ENCODE measurements at regions not wholly inside any gene's neighbourhood (a gene's known extent, or its start where the extent isn't known, plus 50 kb on each side); places are given as distances from the start of the nearest gene placed in this dataset.
A peak's percentile ranks its signal among the peaks of the same experiment; 100 is the strongest.

GRCh38 chr5:102138243-102138653 lies 157.8 kb downstream of the SLCO4C1 start:
- H3K4me3 ChIP-seq (replicated peaks in 1 of 3; ENCODE audit: insufficient read depth in 1 of 3, low read depth in 2 of 3, low read length in 3 of 3): peak overlapping the region; percentile 21 to 31 (median 24); a peak in 3 of 6 replicates
- POLR2A ChIA-PET: interaction anchor here (0.7 to 1.3 kb wide), 2 partner anchors 38 to 454 kb away, joined by 3 to 8 read pairs; no protein-coding TSS in a partner anchor
- in situ Hi-C loops (cut with HindIII; ENCODE audit: extremely low pct_ligation_motif_present, low pct_unique_long_range_greater_than_20kb): no loop called here
- no peak for TF ChIP-seq EEA1 (CRISPR knock-in tag; IDR thresholded peaks at IDR 0.05; ENCODE audit: borderline replicate concordance)
- TF ChIP-seq ZBTB44 (CRISPR knock-in tag; IDR thresholded peaks at IDR 0.05): no peak
- TF ChIP-seq ZFP36L1 (CRISPR knock-in tag; IDR thresholded peaks at IDR 0.05): no peak
- no peak for TF ChIP-seq SRSF9 (IDR thresholded peaks at IDR 0.05; ENCODE audit: borderline replicate concordance, insufficient read depth, low read depth, low read length, poor library complexity, severe bottlenecking)
- no peak for TF ChIP-seq ZNF318 (CRISPR knock-in tag; IDR thresholded peaks at IDR 0.05)
- TF ChIP-seq ZNF644 (CRISPR knock-in tag; IDR thresholded peaks at IDR 0.05; ENCODE audit: low read depth): peak; percentile 98
- no peak for TF ChIP-seq SNAPC5 (CRISPR knock-in tag; IDR thresholded peaks at IDR 0.05; ENCODE audit: borderline replicate concordance)
- TF ChIP-seq SETDB1 (CRISPR knock-in tag; IDR thresholded peaks at IDR 0.05; ENCODE audit: borderline replicate concordance): no peak
- no peak for TF ChIP-seq BRF2 (CRISPR knock-in tag; IDR thresholded peaks at IDR 0.05)
- no peak for TF ChIP-seq ZBTB49 (CRISPR knock-in tag; IDR thresholded peaks at IDR 0.05; ENCODE audit: borderline replicate concordance)

More at GRCh38 chr5:102138243-102138653, 157.8 kb downstream of the SLCO4C1 start:
- H3K4me2 ChIP-seq (ENCODE audit: low read depth, low read length): peak overlapping the region; percentile 57
- DNase-seq (ENCODE audit: low spot score): peak; percentile 94
- H3K27me3 ChIP-seq (ENCODE audit: control insufficient read depth in 1 of 2, insufficient read depth in 2 of 2, low read length in 2 of 2): no peaks in the 10 kb centered on the region
- no peaks in the 10 kb centered on the region for H3K9me3 ChIP-seq (ENCODE audit: low read length)
- peaks cover 38% of the 10 kb centered on the region for H3K4me1 ChIP-seq (ENCODE audit: insufficient read depth, low read length)
- no peaks in the 10 kb centered on the region for H3K36me3 ChIP-seq (replicated peaks in 1 of 2; ENCODE audit: control insufficient read depth in 1 of 2, insufficient read depth in 2 of 2, low read length in 2 of 2)
- FAIRE-seq: peak; percentile 54
- no peak overlapping the region for H2AFZ ChIP-seq (ENCODE audit: low read length)
- H3K79me2 ChIP-seq (ENCODE audit: insufficient read depth, low read length): no peaks in the 10 kb centered on the region
- CTCF ChIA-PET (ENCODE audit: low intra/inter-chr PET ratio, low total read pairs): no interaction called here
- peak; percentile 100 for ATAC-seq
- WGBS (ENCODE audit: low lambda C conversion rate): 0% methylated on average over 4 of the region's 4 CpGs
- H3K9ac ChIP-seq (ENCODE audit: insufficient read depth, low read depth, low read length): peak overlapping the region; percentile 17; the same call in 1 of the 2 replicates
- intact Hi-C loops (cut with micrococcal nuclease; ENCODE audit: unreplicated experiment): loop anchor here (5.0 kb wide), 2 partner anchors 36 to 84 kb away; no protein-coding TSS in a partner anchor
- BruUV-seq (replicated peaks): no TSS peak
- no peaks in the 10 kb centered on the region for H4K20me1 ChIP-seq (ENCODE audit: insufficient read depth, low read length)
- H3K27ac ChIP-seq (ENCODE audit: extremely low read length, insufficient read depth, low read length): peak overlapping the region; percentile 70
